AG04450 (cell line): ENCODE measurements at regions not wholly inside any gene's neighbourhood (a gene's known extent, or its start where the extent isn't known, plus 50 kb on each side); places are given as distances from the start of the nearest gene placed in this dataset.

Experiments used
- CTCF ChIA-PET: fragments of 300-600, 350-600 bp; formaldehyde crosslinking; extraction: SDS; loops from one replicate; lab custom pipeline; 2022; ENCODE audit warnings: antibody characterized with exemption, inconsistent platforms; lab: Charles Lee
- POLR2A ChIA-PET: fragments of 350-600 bp; formaldehyde crosslinking; extraction: SDS; loops from one replicate; lab custom pipeline; 2021; ENCODE audit warnings: antibody characterized with exemption, inconsistent platforms; lab: Yijun Ruan, JAX
- DNase-seq: peaks from one replicate; pipeline ENCODE4 v3.0.0-alpha.2; 2011; ENCODE audit warnings: low read depth, low spot score
- H3K27ac ChIP-seq: one replicate; pipeline ENCODE4 v1.5.1; 2012; ENCODE audit warnings: low read depth, low read length, control low read depth
- H3K27me3 ChIP-seq: one replicate; pipeline ENCODE4 v1.6.0; 2012; ENCODE audit warnings: low read length; ENCODE audit not compliant: control insufficient read depth, insufficient read depth
- H3K4me3 ChIP-seq: 2 replicates; pipeline ENCODE4 v1.5.1; 2011; ENCODE audit warnings: mild to moderate bottlenecking, low read depth, low read length, control low read depth
- H3K9me3 ChIP-seq: 2 replicates; pipeline ENCODE4 v1.5.1; 2012; ENCODE audit warnings: low read length; ENCODE audit not compliant: control insufficient read depth, insufficient read depth
- CTCF ChIP-seq: IDR thresholded peaks from 2 replicates; pipeline ENCODE4 v1.5.1; 2011; ENCODE audit warnings: low read depth, low read length, control low read depth, inconsistent platforms

- no peak overlapping the region for H3K27ac ChIP-seq
- ChIA-PET POLR2A (no interaction called here), CTCF (interaction anchor here (0.7 to 1.0 kb wide), 2 partner anchors 47 to 253 kb away, joined by 3 read pairs; no protein-coding TSS in a partner anchor)
- H3K4me3 ChIP-seq = no peak overlapping the region
- no peaks in the 10 kb centered on the region for H3K9me3 ChIP-seq
- DNase-seq = no peak
- no peak for TF ChIP-seq CTCF
- no peaks in the 10 kb centered on the region for H3K27me3 ChIP-seq
Measured at GRCh38 chr1:8267307-8267706, 50.6 kb upstream of the SLC45A1 start.

GRCh38 chr1:8266436-8267165 is 51.3 kb upstream of the SLC45A1 start:
- Histone ChIP-seq H3K9me3 (no peaks in the 10 kb centered on the region), H3K27me3 (no peaks in the 10 kb centered on the region), H3K4me3 (no peak overlapping the region), H3K27ac (no peak overlapping the region)
- no peak for TF ChIP-seq CTCF
- no peak for DNase-seq
- ChIA-PET POLR2A (no interaction called here), CTCF (interaction anchor here (0.6 to 1.0 kb wide), 3 partner anchors 48 to 426 kb away, joined by 3 to 5 read pairs (median 3); no protein-coding TSS in a partner anchor)

- ChIA-PET POLR2A (no interaction called here), CTCF (interaction anchor here (0.9 kb wide), 1 partner anchor 249 kb away, joined by 3 read pairs; no protein-coding TSS in a partner anchor)
- DNase-seq = no peak
- H3K27me3 ChIP-seq = no peaks in the 10 kb centered on the region
- no peak overlapping the region for H3K4me3 ChIP-seq
- H3K27ac ChIP-seq = no peak overlapping the region
- H3K9me3 ChIP-seq = no peaks in the 10 kb centered on the region
- no peak for TF ChIP-seq CTCF
Measured at GRCh38 chr1:8263791-8264190, 54.1 kb upstream of the SLC45A1 start.

GRCh38 chr1:8261398-8261762 is 56.5 kb upstream of the SLC45A1 start:
- no peak overlapping the region for H3K4me3 ChIP-seq
- no peak for DNase-seq
- no peaks in the 10 kb centered on the region for H3K27me3 ChIP-seq
- POLR2A ChIA-PET = no interaction called here
- CTCF ChIA-PET = interaction anchor here (1.5 kb wide), 1 partner anchor 231 kb away, joined by 4 read pairs; no protein-coding TSS in a partner anchor
- H3K9me3 ChIP-seq = no peaks in the 10 kb centered on the region
- TF ChIP-seq CTCF = no peak
- H3K27ac ChIP-seq = no peak overlapping the region
